Pancreas (tissue), 10 donors: ENCODE measurements at regions not wholly inside any gene's neighbourhood (a gene's known extent, or its start where the extent isn't known, plus 50 kb on each side); places are given as distances from the start of the nearest gene placed in this dataset.
A peak's percentile ranks its signal among the peaks of the same experiment; 100 is the strongest.

Experiments used
- ATAC-seq, 4 donors: fragments of 200-7000 bp; cut with Tn5 transposase; one replicate each; pipeline versions ENCODE4 v1.8.0 to v1.9.1; 2020; ENCODE audit warnings: mild to moderate bottlenecking in 4 of 4, moderate library complexity in 4 of 4
- DNase-seq, 6 donors: peaks; one replicate each; pipeline ENCODE4 v3.0.0-alpha.2; 2020
- FAIRE-seq: peaks from 2 replicates; lab custom pipeline; 2012; peaks lifted over from hg19 to GRCh38; lab: Jason Lieb, UNC
- H3K27ac ChIP-seq, 4 donors: fragments of 200-600 bp; sonication (generic); 1 replicate in 3 of 4; 2 replicates in 1 of 4; pipeline versions ENCODE4 v1.5.0 to v1.8.0; 2020
- H3K27me3 ChIP-seq, 4 donors: fragments of 200-600 bp; one replicate each; pipeline ENCODE4 v1.8.0; 2021
- H3K36me3 ChIP-seq, 3 donors: fragments of 200-600 bp; sonication (generic) in 1 of 3; one replicate each; pipeline versions ENCODE4 v1.5.0 to v1.8.0; 2020 to 2021
- H3K4me1 ChIP-seq, 3 donors: fragments of 200-600 bp; one replicate each; pipeline ENCODE4 v1.8.0; 2021
- H3K4me3 ChIP-seq, 4 donors: fragments of 200-600 bp; sonication (generic) in 2 of 4; one replicate each; pipeline versions ENCODE4 v1.5.0 to v1.8.0; 2020 to 2021
- H3K9me3 ChIP-seq, 4 donors: fragments of 200-600 bp; one replicate each; pipeline ENCODE4 v1.8.0; 2021
- CTCF ChIP-seq, 4 donors: fragments of 200-600 bp; sonication (generic) in 3 of 4; IDR thresholded peaks; one replicate each; pipeline versions ENCODE4 v1.5.0 to v1.8.0; 2021; ENCODE audit warnings: antibody characterized with exemption in 4 of 4
- WGBS, 2 donors: extraction: QIAGEN DNeasy Blood & Tissue Kit; methylation state at CpG; one replicate each; pipeline ENCODE4 v1.1.7; 2013; 5-methylcytosine and 5-hydroxymethylcytosine counted together
- intact Hi-C, 3 donors: fragments of 100-400 bp; cut with DNase I; formaldehyde crosslinking; loops; one replicate each; pipeline versions ENCODE4 v1.11.1 to v1.14.2; 2022
- donor health status: healthy with polysubstance abuse.
- donor health status: DM: no; HTN: no; CAD: no; lungs with moderate emphysema.
- donor health status: DM: no; HTN: no; CAD: no.
- donor health status: control.
- donor health status: control.
- donor health status: Bipolar disorder and iron deficiency.
- donor health status: DM: yes; HTN: yes; CAD: no.
- donor health status: DM: no; HTN: no; CAD: no.
- donor health status: DM: no; HTN: no; CAD: no.
- donor health status: DM: yes; HTN: yes; CAD: no.

DNA sequence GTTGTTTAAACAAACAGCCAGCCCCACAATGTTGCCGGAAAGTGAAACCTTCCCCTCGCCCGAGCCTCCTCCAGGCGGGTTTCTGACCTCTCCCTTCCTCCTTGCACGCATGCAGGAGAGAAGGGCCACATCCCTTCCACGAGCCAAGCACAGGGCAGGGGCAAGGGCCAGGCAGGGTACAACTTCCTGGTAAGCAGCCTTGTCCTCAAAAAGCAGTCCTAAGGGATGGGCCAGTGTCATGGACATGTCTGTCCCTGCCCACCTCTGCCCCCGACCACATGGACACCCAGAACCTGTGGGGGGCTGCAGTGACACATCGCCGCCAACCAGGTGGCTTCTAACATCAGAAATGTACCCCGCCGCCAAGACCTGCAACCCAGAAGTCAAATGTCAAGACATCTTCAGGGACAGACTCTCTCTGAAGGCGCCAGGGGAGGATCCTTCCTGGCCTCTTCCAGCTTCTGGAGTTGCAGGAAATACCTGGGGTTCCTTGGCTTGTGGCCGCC lies 145.3 kb downstream of the CRYBB2 start:
- WGBS, 2 donors = 83 to 90% methylated on average over 13 of the region's 13 CpGs
- no peak for ATAC-seq
- Histone ChIP-seq H3K4me1 (no peaks in the 10 kb centered on the region), H3K27ac (no peak overlapping the region), H3K27me3 (no peaks in the 10 kb centered on the region), H3K36me3 (peaks cover 0 to 2% (median 0%) of the 10 kb centered on the region in 3 donors), H3K4me3 (no peak overlapping the region), H3K9me3 (no peaks in the 10 kb centered on the region)
- FAIRE-seq = no peak
- TF ChIP-seq CTCF (IDR thresholded peaks at IDR 0.05) = no peak
- DNase-seq = peak in 2 of 6 donors; percentile 45 to 54
- intact Hi-C loops = loop anchor here in 1 of 3 donors (10.0 kb wide), 1 partner anchor 80 kb away; no protein-coding TSS in a partner anchor

GRCh38 chr22:25365491-25366261 lies 146.2 kb downstream of the CRYBB2 start:
- H3K4me1 ChIP-seq = no peaks in the 10 kb centered on the region
- H3K9me3 ChIP-seq = no peaks in the 10 kb centered on the region
- H3K27me3 ChIP-seq = no peaks in the 10 kb centered on the region
- H3K36me3 ChIP-seq = no peaks in the 10 kb centered on the region
- DNase-seq = peak in 2 of 6 donors; percentile 53 to 60
- peak in 1 of 4 donors; percentile 25 for ATAC-seq
- FAIRE-seq = no peak
- 83% methylated on average over 34 of the region's 34 CpGs for WGBS, 2 donors
- no peak overlapping the region for H3K27ac ChIP-seq
- intact Hi-C loops = loop anchor here in 1 of 3 donors (10.0 kb wide), 1 partner anchor 79 kb away; no protein-coding TSS in a partner anchor
- no peak for TF ChIP-seq CTCF (IDR thresholded peaks at IDR 0.05)
- H3K4me3 ChIP-seq = no peak overlapping the region

- Histone ChIP-seq H3K36me3 (no peaks in the 10 kb centered on the region), H3K9me3 (no peaks in the 10 kb centered on the region), H3K27ac (no peak overlapping the region), H3K4me1 (no peaks in the 10 kb centered on the region), H3K27me3 (no peaks in the 10 kb centered on the region), H3K4me3 (no peak overlapping the region)
- ATAC-seq (no peak), DNase-seq (peak in 1 of 6 donors; percentile 42), FAIRE-seq (no peak)
- intact Hi-C loops = loop anchor here in 1 of 3 donors (10.0 kb wide), 1 partner anchor 78 kb away; no protein-coding TSS in a partner anchor
- no peak for TF ChIP-seq CTCF (IDR thresholded peaks at IDR 0.05)
- 92 to 93% methylated on average over 10 of the region's 10 CpGs for WGBS, 2 donors
These were observed 147.0 kb downstream of the CRYBB2 start for GRCh38 chr22:25366408-25366807.

- DNase-seq (peak in 1 of 6 donors; percentile 49), FAIRE-seq (no peak), ATAC-seq (no peak)
- no peaks in the 10 kb centered on the region for H3K27me3 ChIP-seq
- no peak overlapping the region for H3K4me3 ChIP-seq
- WGBS, 2 donors = 90 to 94% methylated on average over 20 of the region's 20 CpGs
- no peaks in the 10 kb centered on the region for H3K36me3 ChIP-seq
- TF ChIP-seq CTCF (IDR thresholded peaks at IDR 0.05) = no peak
- H3K9me3 ChIP-seq = no peaks in the 10 kb centered on the region
- H3K4me1 ChIP-seq = no peaks in the 10 kb centered on the region
- no peak overlapping the region for H3K27ac ChIP-seq
- intact Hi-C loops = loop anchor here in 1 of 3 donors (10.0 kb wide), 1 partner anchor 78 kb away; no protein-coding TSS in a partner anchor
These were observed 147.5 kb downstream of the CRYBB2 start for GRCh38 chr22:25366876-25367466.
